HEK293 (cell line): ENCODE measurements at regions not wholly inside any gene's neighbourhood (a gene's known extent, or its start where the extent isn't known, plus 50 kb on each side); places are given as distances from the start of the nearest gene placed in this dataset.

ENCODE experiments used
- CTCF ChIP-seq: fragments of 450-650 bp; formaldehyde crosslinking; IDR thresholded peaks from 2 replicates; pipeline ENCODE4 v1.5.1; 2016; ENCODE audit warnings: missing biosample characterization, missing genetic modification characterization
- FEZF1 ChIP-seq: fragments of 450-650 bp; formaldehyde crosslinking; IDR thresholded peaks from 2 replicates; pipeline ENCODE4 v1.5.1; 2016; ENCODE audit warnings: missing biosample characterization, missing genetic modification characterization
- IKZF3 ChIP-seq: fragments of 450-650 bp; IDR thresholded peaks from 2 replicates; pipeline ENCODE4 v1.5.0; 2018; ENCODE audit warnings: missing biosample characterization, mild to moderate bottlenecking, missing genetic modification characterization, moderate library complexity
- PRDM6 ChIP-seq: fragments of 450-650 bp; formaldehyde crosslinking; IDR thresholded peaks from 2 replicates; pipeline ENCODE4 v1.5.1; 2017; ENCODE audit warnings: missing biosample characterization, missing genetic modification characterization

- TF ChIP-seq PRDM6 (no peak), FEZF1 (tag by site-specific recombination) (no peak), IKZF3 (tag by site-specific recombination) (no peak), CTCF (no peak)
Observed at GRCh38 chr21:41631564-41632461, 123.9 kb upstream of the TMPRSS2 start.
